Stimulated activated CD8-positive, alpha-beta memory T cell treated with anti-CD3 and anti-CD28 coated beads, Interleukin-2, amount 100 ng/mL, for 1 hour (primary cell): ENCODE measurements at regions not wholly inside any gene's neighbourhood (a gene's known extent, or its start where the extent isn't known, plus 50 kb on each side); places are given as distances from the start of the nearest gene placed in this dataset.
"Not testable (repeated sequence)": the region's sequence is repeated elsewhere in the genome, so short reads cannot be mapped to it uniquely, and the experiment has no call there.

Experiments used
- DNase-seq, 2 donors: peaks; one replicate each; pipeline ENCODE4 v3.0.0-alpha.2; 2020; ENCODE audit warnings: low read depth in 2 of 2

DNA sequence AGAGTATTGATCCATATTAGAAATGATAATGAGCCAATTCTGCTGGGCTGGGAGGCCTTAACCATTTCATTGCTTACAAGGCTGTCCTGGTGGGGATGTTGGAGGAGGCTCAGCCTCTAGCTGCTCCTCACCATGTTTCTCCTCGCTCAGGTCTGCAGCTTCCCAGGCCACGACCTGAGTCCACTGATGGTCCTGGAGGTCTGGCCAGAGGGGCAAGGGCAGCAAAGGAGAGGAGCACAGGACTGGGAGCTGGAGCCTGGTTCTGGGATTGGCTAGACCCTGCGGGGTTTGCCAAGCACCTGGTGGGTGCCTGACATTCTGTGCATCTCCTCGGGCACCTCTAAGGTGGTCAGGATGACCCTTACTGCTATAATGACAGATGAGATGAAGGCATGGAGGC lies 92.6 kb downstream of the KIF26A start:
- DNase-seq = no peak

DNA sequence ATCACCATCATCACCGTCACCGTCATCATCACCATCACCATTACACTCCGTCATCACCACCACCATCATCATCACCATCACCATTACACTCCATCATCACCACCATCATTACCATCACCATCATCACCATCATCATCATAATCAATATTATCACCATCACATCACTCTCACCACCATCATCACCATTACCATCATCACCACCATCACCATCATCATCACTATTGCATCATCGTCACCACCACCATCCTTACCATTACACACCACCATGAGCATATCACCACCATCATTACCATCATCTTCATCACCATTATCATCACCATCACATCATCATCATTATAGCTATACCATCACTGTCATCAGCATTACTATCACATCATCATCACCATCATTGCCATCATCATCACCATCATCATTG lies 93.7 kb downstream of the KIF26A start:
- DNase-seq = no peak

DNA sequence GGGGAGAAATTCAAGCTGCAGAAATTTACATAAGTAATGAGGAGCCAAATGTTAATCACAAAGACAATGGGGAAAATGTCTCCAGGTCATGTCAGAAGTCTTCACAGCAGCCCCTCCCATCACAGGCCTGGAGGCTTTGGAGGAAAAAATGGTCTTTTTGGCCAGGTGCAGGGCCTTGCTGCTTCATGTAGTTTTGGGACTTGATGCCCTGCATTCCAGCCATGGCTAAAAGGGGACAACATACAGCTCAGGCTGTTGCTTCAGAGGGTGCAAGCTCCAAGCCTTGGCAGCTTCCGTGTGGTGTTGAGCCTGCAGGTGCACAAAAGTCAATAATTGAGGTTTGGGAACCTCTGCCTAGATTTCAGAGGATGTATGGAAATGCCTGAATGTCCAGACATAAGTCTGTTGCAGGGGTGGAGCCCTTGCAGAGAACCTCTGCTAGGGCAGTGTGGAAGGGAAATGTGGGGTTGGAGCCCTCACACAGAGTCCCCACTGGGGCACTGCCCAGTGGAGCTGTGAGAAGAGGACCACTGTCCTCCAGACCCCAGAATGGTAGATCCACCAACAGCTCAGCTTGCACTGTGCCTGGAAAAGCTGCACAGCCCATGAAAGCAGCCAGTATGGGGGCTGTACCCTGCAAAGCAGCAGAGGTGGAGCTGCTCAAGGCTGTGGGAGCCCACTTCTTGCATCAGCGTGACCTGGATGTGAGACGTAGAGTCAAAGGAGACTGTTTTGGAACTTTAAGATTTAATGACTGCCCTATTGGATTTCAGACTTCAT lies 95.8 kb downstream of the KIF26A start:
- not testable (repeated sequence) for DNase-seq

DNA sequence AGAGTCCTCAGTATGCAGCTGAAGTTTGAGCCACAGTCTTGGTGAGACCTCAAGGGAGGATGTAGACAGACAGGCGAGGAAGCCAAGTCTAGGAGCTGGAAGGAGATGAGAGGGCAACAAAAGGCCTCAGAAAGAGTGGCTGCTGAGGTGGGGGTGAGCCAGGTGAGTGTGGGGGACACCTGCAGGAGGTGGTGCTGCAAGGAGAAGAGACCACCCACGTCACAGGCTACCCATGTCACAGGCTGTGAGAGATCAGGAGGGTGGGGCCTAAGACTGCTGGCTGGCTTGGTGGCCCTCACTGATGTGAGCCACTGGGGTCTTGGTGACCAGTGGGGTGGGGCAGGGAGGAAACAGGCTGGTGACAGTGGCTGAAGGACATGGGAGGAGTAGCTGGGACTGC lies 97.3 kb downstream of the KIF26A start:
- no peak for DNase-seq

DNA sequence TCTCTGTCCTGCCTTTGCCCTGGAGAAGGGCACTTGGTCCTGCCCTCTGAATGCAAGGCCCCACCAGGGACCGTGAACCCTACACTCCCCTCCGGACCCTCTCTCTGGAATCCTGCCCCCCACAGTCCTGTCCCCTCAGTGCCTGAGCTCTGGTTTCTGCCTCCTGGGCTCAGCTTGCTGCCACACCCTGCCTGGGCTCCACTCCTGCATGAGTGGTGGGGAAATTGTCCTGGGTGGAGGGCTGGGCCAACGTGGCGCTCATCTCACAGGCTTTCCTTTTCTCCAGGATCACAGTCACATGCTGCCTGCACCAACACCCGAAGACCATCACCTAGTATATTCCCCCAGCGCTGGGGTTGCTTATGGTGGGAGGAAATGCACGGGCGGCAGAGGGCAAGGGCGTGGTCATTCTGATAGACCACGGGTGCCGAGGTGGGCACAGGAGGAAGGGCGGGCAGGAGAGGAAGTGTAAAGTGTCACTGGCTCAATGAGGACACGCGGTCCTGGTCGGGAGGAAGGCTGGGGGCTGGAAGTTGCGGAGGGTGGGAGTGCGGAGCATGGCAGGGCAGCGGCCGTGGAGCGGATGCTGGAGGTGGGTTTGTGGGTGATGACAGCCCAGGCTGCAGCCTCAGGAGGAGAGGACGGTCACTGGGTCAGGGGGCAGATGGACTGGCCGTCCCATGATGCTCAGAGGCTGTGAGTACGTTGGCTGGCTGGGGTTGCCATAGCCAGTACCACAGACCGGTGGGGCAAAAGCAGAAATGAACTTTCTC lies 99.5 kb downstream of the KIF26A start:
- DNase-seq = no peak

DNA sequence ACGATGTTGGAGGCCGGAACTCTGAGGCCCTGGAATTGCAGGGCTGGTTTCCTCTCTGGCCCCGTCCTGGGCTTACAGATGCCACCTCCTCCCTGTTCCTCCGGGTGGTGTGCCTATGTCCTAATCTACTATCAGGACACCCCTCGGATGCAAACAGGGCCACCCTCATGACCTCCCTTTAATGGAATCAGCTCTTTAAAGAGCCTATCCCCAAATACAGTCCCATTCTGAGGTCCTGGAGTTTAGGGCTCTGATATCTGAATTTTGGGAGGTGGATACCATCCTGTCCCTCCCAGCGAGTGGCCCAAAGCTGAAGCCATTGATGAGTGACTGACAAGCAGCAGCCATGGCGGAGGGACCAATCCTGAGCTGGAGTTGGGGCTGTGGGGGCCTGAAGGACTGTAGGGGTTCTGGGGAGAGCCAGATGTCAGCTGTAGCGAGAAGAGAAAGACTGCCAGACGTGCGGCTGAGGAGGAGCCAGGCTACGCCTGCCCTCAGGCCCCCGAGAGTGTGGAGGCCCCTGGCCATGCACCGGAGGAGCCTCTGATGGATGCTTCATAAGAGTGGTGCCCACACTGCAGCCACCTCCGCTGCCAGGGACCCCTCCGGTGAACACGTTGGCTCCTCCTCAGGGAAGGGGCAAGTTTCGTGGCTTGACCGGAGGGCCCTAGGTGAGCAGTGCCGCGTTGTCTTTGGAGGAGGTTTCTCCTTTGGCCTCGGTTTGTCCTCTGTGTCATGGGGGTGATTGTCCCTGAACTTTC lies 100.2 kb downstream of the KIF26A start:
- DNase-seq = no peak

DNA sequence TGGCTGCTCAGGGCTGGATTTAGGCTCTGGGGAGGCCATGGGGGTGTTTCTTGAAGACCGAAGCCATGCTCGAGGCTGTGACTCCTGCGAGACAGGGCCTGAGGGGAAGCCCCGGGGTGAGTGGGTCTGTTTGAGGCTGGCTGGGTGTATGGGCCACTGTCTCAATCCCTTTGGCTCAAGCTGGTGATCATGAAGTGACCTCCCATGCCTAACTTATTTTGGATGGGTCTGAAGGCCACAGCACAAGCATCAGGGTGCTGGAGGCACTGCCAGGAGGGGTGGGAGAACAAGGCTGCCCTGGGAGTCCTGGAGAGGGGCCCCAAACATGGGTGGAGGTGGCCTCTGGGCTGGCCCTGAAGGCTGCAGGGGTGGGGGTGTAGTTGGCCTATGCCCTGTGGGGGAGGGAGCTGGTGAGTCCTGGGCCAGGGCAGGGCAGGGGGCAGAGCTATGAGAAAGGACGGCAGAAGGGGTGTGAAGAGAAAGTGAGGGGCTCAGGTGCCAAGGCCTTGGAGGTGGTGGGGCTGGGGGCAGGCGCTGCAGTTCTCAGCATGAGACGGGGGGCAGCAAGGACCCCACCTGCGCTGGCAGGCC lies 100.9 kb downstream of the KIF26A start:
- DNase-seq = no peak

DNA sequence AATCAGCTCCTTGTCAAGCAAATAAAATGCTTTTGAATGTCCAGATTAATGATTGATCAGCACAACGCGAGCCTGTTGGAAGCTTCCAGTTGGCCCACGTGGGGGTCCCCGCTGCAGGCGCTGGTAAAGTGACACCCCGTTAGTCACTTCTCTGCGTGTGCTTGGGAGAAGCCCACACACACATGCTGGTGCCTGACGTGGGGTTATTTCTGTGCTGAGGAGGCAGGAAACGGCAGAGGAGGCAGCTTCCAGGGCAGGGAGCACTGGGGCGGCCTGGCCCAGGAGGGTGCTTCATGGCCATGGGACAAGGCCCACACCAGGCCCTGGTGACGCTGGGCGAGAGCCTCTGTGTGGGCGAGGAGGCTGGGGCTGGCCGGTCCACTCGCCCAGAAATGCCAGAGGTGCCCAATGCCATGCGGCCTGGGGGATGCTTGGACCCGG lies 101.5 kb downstream of the KIF26A start:
- no peak for DNase-seq

DNA sequence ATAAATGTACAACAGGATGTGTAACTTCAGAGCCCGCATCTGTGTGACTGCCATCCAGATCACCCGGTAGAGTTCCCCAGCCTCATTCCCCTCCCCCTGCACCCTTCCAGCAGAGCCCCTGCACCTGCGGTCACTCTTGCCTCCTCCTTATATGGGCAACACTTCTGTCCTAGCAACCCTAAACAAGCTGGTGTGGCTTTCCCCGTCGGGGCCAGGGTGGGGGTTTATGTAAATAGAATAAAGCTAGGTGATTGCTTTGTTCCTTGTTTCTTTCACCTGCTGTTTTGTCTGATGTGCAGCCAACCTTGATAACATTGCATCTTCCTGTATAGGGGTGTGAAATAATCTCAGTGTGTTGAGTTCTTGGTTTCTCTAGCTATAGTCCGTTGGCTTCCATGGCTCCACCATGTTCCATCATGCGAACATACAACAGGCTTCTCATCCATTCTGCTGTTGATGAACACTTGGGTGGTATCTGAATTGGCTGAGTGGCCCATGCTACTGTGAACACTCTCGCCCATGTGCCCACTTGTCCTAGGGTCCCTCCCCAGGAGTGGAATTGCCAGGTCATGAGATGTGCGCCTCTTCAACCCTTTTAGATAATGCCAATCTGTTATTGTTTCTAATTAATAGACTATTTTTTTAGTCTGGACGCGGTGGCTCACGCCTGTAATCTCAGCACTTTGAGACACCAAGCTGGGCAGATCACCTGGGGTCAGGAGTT lies 102.2 kb downstream of the KIF26A start:
- DNase-seq = no peak

DNA sequence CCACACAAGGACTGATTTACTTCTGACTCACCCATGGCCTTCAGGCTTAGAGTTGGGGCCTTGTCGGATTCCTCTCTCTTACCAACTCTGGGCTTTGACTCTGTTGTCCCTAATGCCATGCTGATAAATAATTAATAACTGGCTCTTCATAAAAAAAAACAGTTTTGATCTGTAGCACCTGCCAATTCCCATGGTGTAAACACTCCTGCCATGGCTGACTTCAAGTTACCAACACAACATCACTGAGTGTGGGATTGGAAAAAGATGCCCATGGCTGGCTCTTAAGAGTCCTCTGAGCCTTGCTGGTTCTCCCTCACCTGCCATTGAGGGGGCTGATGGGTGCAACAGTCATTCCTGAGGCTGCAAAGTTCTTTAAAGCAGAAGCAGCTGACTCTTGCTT lies 104.8 kb downstream of the KIF26A start:
- no peak for DNase-seq

DNA sequence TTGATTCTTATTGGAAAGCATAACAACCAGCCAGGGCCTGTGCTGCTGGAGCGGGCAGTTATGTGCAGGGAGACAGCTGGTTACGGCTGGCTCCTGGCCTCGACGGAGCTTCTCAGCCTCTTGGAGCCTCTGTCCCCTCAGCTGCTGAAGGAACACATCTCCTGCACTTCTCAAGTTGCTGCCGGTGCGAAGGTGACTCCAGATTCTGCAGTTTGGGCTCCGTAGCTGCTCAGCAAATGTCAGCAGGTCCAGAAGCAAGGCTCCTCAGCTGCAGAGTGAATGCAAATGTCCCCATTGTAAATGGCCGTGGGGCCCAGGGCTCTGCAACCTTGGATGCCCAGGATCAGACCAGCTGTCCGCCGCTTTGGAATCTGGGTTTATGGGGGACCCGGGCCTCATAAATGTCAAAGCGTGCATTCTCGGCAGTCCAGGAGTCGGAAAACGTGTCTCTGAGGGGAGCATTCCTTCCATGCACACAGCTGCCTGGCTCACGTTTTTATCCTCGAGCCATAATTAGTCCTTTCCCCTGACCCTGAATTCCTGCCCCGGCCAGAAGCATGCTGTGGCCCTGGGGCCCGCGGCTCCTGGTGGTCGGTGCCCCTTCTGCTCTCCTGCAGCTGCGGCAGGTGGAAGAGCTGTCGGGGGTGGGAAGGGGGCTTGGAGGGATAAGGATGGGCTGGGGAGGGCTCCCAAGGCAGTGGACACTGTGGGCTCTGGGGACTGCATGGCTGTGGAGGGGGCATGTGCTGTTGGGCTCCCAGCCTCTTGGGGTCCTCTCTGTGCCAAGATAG lies 106.0 kb downstream of the KIF26A start:
- no peak for DNase-seq

DNA sequence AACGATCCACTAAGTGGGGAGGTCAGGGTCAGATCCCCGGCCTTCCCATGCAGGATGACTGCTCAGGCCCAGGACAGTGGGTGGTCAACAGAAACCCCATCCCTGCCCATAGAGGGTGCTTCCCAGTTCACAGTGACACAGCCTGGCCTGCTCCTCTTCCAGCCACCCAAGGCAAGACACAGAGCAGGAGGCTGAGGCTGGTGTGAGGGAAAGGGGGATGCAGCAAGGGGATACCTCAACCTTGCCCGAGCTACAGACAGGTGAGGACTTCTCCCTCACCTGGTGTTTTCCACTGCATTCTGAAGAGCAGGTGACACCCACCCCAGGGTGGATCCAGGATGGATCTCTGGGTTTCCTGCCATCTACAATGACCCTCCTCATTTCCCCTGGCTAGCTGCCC lies 106.7 kb downstream of the KIF26A start:
- no peak for DNase-seq

DNA sequence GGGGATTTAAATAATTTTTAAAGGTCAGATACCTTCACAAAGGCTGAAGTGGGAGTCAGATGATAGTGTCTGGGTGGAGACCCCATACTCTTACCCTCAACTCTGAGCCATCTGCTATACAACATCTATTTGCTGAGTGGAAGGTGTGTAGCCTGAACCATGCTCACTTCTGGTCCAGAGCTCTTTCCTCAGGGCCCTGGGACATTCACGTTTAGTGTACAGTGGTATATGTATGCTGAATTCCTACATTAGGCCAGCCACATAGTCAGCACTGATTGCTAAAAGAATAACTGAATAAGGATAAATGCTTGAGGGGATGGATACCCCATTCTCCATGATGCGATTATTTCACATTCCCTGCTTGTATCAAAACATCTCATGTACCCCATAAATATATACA lies 107.3 kb downstream of the KIF26A start:
- no peak for DNase-seq

DNA sequence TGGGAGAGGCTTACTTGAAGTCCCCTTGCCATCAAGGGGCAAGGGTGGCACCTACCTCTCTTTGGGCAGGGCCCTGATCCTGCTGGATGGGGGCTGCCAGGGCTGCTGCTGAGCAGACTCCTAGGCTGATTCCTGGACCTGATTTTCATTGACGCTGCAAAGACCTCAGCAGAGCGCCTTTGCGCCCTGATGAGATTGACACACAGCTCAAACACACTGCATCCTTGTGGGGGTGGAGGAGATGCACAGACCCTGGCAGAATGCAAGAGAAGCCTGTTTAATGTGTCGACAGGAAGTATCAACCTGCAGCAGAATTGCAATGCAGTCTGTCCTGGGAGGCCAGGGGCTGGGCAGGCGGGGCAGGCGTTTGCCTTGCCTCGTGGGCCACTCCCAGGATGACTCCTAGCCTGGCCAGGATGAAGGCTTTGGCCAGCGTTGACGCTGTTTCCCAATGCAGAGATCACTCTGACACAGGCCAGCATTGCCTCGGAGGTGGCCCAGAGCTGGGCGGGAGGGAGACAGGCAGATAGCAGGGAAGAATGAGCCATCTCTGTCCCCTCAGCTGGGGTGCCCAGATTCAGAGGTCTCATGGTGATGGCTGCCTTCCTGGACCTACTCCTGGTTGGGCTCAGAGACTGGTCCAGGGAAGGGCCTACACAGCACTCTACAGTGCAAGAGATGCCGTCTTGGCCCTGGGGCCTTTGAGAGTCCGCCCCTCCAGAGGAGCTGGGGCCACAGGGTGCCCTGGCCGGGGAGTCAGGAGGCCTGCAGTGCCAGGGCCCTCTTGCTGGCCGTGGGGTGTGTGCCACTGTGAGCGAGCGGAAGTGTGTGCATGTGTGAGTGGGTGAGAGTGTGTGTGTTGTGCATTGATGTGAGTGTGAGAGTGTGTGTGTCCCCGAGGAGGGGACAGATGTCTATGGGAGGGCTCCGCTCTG lies 108.3 kb downstream of the KIF26A start:
- DNase-seq = no peak

DNA sequence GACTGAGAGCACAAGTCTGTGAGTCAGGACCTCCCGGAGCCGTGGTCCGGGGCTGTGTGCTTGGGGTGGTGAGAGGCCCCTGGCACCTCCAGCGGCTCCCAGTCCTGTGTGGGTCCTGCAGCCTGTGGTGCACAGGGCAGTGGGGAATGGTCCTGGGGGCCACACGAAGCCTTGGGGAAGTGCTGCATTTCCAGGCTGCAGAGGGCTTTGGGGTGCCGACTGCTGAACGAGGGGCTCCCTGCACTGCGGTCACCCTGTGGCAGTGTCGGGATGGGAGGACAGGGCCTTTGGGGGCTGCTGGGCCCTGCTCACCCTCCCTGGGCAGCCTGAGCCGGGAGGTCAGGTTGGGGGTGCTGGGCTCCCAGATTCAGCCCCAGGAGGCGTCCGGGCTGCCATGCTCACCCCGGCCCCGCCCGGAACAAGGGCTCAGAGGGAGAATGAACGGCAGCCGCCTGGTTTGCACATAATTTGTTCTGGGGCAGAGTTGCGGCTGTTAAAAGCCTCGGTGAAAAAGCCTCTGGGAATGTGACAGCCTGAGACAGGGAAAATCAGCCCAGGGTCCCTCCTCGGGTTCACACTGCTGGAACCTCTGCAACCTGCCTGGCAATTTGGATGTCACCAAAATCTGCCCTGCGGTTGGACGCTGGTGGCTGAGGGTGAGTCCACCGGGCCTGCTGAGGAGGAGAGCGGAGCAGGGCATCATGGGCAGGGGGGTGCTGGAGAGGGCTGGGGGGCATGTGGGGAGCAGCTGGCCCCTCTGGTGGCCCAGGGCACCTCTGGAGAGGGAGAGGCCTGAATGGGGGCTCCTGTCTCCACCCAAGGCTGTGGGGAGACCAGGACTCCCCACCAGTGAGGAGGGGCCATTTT lies 109.2 kb downstream of the KIF26A start:
- no peak for DNase-seq

DNA sequence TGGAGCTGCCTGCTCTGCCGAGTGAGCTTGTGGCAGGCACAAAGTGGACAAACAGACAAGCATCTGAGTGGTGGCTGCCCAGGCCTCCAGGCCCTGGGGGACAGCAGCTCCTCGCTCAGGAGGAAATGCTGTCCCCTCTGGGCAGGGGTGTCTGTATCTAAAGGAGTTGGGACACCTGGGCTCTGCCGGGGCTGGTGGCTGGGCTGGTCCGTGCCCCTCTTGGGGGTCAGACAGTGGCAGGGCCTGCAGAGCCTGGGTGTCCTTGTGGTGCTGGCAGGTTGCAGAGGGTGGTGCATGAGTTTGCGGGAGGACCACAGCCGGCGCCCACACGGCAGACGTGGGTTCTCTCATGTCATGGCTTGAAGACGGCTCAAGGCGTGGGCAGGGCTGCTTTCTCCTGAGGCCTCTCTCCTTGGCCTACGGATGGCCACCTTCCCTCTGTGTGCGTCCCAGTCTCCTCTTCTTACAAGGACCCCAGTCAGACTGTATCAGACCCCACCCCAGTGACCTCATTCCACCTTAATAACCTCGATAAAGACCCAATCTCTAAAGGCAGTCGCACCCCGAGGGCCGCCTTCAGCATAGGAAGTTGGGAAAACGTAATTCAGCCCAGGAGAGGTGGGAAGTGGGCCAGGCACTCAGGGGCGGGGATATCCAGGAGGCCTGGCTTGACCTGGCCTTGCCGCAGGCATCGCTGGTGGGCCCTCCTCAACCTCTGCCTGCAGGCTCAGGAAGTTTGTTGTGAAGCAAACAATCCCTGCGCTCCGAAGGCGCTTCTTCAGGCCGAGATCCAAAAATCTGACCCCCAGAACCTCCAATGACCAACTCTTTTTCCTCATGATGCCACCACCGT lies 110.0 kb downstream of the KIF26A start:
- no peak for DNase-seq

DNA sequence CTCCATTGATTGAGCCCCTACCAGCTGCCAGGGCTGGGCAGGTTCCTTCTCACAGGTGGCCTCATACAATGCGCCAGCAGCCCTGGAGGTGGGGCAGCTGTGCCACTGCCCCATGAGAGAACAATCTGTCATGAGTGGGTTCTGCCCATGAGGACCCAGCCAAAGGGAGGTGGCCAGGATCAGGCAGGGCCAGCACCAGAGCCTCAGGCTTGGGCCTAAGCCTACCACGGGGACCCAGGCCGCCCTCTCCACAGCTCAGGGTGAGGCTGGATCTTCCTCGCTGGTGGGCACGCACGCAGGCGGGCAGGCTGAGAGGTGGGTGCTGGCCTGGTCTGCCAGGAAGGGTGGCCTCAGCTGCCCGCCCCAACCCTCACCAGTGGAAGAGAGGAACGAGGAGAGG lies 110.7 kb downstream of the KIF26A start:
- DNase-seq = no peak

DNA sequence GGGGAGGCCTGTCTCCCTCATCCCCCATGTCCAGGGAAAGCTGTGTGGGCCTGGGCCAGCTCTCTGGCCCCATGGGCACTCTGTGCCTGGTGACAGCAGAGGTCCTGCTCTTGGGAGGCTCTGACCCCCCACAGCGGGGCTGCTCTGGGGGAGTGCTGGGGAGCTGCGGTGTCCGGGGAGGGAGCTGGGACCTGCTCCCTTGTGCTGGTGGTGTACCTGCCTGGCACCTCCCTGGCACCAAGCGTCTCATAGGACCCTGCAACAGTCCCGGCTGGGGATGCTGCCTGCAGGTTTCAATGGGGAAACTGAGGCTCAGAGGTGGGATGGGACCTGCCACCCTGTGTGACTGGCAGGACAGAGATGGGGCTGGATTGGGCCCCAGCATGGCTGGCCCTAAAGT lies 111.3 kb downstream of the KIF26A start:
- DNase-seq = no peak
